Ishikawa (cell line): ENCODE measurements at regions not wholly inside any gene's neighbourhood (a gene's known extent, or its start where the extent isn't known, plus 50 kb on each side); places are given as distances from the start of the nearest gene placed in this dataset.

Experiments used
- EP300 ChIP-seq: IDR thresholded peaks from 2 replicates; pipeline ENCODE4 v1.6.1; 2012; ENCODE audit warnings: borderline replicate concordance
- NFIC ChIP-seq: IDR thresholded peaks from 2 replicates; pipeline ENCODE4 v1.6.1; 2012
- TAF1 ChIP-seq: IDR thresholded peaks from 2 replicates; pipeline ENCODE4 v1.6.1; 2012; ENCODE audit warnings: low read depth, mild to moderate bottlenecking
- TEAD4 ChIP-seq: IDR thresholded peaks from 2 replicates; pipeline ENCODE4 v1.6.1; 2012
- TF ChIP-seq, protein P1 (sequence below): IDR thresholded peaks from 2 replicates; pipeline ENCODE4 v1.6.1; 2012; ENCODE audit warnings: low read depth, mild to moderate bottlenecking
- TF ChIP-seq, protein P2 (sequence below): IDR thresholded peaks from 2 replicates; pipeline ENCODE4 v1.6.1; 2012

DNA sequence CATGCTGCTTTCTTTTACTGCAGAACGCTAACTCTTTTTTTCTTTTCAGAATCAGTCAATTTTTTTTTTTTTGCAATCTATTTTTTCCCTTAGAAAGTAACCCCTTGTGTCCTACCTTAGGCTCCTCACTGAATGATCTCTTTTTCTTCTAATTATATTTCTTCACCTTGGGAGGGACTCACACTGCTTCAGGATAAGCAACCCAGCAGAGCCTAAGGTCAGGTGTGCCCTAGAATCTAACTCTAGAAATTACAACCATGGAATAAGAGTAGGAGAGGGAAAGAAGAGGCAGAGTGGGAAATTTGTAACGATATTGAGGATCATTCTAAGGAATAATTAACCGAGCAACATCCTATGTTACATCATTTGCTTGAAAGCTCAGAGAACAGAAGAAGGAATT lies 564.0 kb upstream of the MEF2C start:
- TF ChIP-seq EP300 (no peak), NFIC (no peak), TEAD4 (no peak), TAF1 (no peak)
- TF ChIP-seq, protein P1, sequence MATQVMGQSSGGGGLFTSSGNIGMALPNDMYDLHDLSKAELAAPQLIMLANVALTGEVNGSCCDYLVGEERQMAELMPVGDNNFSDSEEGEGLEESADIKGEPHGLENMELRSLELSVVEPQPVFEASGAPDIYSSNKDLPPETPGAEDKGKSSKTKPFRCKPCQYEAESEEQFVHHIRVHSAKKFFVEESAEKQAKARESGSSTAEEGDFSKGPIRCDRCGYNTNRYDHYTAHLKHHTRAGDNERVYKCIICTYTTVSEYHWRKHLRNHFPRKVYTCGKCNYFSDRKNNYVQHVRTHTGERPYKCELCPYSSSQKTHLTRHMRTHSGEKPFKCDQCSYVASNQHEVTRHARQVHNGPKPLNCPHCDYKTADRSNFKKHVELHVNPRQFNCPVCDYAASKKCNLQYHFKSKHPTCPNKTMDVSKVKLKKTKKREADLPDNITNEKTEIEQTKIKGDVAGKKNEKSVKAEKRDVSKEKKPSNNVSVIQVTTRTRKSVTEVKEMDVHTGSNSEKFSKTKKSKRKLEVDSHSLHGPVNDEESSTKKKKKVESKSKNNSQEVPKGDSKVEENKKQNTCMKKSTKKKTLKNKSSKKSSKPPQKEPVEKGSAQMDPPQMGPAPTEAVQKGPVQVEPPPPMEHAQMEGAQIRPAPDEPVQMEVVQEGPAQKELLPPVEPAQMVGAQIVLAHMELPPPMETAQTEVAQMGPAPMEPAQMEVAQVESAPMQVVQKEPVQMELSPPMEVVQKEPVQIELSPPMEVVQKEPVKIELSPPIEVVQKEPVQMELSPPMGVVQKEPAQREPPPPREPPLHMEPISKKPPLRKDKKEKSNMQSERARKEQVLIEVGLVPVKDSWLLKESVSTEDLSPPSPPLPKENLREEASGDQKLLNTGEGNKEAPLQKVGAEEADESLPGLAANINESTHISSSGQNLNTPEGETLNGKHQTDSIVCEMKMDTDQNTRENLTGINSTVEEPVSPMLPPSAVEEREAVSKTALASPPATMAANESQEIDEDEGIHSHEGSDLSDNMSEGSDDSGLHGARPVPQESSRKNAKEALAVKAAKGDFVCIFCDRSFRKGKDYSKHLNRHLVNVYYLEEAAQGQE: no peak
- TF ChIP-seq, protein P2, sequence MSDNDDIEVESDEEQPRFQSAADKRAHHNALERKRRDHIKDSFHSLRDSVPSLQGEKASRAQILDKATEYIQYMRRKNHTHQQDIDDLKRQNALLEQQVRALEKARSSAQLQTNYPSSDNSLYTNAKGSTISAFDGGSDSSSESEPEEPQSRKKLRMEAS: no peak
